SW 1271 (cell line): ENCODE measurements at regions not wholly inside any gene's neighbourhood (a gene's known extent, or its start where the extent isn't known, plus 50 kb on each side); places are given as distances from the start of the nearest gene placed in this dataset.

Experiments
- DNase-seq, 2 experiments: peaks; one replicate each; lab custom pipeline; 2025; lab: John Stamatoyannopoulos, UW

DNA sequence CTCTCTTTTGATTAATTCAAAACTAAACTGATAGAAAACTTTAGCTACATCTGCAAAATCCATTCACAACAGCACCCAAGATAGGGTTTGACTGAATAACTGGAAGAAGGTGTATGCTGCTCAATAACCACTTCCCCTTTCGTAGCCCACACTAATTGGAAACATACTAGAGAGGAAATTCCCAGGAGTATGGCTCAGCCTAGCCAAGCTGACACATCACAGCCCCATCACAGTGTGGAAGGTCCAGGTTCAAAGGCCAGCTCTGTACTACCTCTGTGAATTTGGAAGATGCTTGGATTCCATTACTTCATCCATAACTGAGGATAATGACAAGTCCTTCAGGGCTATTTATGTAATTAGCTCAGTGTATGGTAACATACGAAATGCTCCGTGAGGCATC is 185.4 kb downstream of the FBXO15 start:
- DNase-seq, result no peak

DNA sequence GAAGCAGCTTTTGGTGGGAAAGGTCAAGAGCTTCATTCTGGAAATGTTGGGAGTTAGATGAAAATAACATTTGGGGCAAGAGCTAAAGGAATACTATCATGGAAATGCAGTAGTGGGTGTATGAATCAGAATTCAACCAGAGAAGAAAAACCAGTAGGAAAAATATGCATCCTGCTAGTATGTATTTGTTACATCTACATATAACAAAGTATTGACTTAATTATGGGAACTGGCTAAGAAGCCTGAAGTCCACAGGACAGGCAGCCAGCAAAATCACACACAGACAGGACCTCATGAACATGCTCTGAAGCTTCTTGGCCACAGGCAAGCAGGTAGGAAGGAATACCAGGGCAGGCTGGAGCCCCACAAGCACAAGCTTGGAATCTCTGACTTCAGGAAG is 185.8 kb downstream of the FBXO15 start:
- no peak for DNase-seq

DNA sequence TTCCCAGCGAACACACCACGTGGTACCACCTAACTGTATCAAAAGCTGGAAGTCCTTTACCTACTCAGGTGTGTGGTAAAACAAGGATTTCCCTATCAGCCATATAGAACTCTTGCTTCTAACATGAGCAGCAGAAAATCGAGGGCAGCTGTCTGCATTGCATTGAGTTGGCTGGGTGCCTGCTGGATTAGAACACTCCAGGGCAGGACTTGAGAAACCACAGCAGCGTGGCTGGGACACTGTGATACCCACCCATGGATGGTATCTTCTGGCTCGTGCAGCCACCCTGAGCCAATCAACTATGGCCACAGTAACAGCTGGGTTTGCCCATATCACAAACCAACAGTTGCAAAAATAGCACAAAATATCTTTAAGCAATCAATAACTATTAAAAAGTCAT is 188.3 kb downstream of the FBXO15 start:
- DNase-seq, result no peak

DNA sequence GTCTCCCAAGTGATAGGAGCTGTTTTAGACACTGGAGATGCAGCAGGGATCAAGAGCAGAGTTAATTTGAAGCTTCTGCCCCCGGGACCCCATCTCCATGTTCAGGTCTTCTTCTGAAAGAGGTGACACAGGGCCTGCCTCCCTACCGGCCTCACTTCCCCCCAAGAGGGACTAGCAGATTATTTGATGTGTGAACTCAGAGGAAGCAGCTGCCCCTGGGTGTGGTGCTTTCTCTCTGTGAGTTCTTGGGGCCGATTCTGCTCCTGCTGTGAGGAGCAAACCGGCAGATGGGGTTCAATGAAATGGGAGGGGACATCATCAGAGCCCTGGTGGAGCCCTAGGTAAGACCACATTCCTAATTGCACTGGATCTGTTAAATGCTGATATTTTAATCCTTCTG is 193.4 kb downstream of the FBXO15 start:
- no peak for DNase-seq

DNA sequence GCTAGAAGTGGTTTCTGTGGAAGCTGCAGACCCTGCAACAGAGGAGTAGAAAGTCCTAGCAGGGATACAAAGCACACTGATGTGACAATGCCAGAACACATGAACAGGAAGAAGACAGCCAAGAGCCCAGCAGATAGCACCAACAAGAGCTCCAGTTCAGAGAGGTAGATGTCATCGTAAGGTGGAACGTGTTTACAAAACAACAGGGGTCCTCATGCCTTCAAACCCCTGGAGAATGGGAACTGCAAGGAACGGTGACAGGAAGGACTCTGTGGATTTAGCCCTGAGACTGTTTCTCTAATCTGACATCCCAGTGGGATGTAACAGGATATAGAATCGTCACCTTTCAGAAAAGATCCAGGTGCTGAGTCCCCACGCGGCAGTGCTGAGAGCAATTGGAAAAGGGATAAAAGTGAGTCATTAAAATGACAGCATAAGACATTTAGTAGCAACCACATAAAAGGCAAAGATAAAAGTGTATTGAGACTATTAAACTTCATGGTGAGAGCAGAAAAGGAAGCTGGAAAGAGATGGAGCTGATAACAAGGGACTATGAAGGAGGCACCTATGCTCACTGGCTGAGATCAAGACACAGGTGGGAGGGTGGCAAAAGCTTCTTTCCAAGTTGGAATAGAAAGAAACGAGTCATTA is 195.2 kb downstream of the FBXO15 start:
- DNase-seq, result no peak

DNA sequence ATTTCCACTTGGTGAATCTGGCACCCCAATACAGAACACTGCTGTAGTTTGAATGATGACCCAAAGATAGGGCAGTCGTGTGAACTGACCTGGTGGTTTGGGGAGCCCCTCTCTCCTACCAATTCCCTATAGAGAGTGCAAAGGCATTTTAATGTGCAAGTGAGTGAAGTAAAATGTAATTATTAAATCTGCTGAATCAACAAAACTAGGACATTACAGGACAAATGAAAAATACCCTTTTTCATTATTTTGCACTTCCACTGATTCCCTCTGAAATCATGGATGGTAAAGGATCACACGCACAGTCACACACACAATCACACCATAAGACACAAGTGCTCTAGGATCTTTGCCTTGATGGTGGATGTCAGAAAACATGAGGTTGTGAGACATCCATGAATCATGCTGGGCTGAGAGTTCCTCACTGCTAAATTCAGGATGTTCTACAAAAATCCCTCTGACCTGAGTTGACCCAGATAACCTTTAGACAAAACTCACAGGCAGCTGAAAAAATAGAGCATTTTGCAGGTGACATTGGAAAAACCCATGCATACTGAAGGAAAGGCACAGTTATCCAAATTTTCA is 197.4 kb downstream of the FBXO15 start:
- DNase-seq, result no peak

DNA sequence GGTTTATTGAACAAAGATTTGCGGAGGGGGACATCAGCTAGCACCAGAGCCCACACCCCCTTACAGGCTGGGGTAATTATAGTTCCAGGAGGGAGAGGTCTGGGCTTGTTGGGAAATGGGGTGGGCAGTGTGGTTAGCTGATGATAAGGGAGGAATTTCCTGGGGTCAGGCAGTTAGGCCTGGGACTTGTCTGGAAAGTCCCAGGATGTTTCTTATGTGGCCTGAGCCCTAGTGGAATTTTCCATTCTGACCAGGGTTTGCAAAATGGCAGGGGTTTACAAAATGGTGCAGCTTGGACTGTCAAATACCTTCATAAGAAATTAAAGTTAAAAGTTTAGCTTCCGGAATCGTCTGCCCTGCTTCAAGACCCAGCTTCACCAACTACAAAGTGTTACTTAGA is 199.1 kb downstream of the FBXO15 start:
- peak in 1 of 2 experiments; percentile 14 for DNase-seq

DNA sequence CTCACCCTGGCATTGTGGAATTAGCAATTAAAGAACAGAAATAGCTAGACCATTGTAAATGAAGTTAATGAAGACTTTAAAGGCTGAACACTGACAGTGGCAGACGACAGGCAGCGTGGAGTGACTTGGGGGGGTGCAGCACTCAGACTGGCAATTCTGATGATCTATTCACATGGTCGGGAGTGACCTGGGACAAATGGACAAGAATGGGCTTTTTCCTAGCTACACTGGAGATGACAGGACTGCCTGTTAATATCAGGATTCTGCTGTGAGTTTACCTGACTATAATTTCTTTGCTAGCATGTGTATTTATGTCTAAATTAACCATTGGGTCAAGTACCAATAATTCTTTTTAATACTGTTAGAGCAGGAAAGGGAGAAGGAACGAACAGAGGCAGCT is 199.6 kb downstream of the FBXO15 start:
- no peak for DNase-seq

DNA sequence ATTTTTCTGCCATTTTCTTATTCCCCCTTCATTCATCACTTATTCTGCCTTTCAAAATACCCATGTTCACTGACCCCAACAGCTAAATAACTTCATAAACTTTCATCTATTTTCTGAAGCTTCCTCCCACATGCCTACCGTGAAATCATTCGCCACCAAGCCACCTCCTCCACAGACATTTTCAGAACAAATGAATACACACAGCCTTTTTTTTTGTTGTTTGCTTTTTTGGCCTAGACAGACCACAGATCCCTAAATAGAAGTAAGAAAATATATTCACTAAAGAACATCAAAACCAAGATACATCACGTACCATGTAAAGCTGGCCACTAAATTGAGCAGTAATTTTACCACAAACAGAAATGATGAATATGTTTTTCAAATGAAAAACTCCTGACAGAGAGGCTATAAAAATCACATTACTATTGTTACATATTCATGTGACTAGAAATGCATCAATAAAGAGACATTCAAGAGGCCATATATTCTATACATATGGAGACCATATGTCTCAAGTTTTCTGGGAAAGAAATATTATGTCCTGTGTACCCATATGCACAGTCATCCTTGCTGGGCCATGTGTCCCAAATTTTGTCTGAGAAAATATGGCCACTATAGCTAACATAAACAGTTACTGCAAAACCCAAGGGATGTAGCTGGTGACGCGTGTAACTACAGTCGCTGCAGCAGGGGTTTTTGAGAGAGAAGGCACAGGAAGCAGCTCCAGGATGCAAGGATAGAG is 200.3 kb downstream of the FBXO15 start:
- DNase-seq, result no peak

DNA sequence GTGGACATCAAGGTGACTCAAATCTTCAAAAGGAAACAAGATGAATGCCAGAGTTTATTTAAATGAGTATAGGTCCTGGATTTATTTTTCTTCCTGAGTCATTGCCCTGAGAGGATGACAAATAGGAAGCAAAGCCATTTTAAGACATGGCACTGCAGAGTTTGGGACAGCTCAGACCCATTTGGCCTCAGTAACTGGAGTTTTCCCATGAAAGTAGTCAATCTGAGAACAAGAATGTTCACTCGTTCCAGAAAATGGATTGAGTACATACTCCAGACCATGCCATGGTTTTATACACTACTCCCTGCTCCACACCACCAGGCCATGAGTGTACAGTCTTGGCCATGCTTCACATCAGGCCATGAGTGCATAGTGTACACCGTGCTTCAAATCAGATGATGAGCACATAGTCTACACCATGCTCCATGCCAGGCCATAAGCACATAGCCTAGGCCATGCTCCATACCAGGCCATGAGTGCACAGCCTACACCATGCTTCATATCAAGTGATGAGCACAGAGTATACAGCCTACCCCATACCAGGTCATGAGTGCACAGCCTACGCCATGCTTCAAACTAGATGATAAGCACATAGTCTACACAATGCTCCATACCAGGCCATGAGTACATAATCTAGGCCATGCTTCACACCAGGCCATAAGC is 202.4 kb downstream of the FBXO15 start:
- DNase-seq, result no peak

DNA sequence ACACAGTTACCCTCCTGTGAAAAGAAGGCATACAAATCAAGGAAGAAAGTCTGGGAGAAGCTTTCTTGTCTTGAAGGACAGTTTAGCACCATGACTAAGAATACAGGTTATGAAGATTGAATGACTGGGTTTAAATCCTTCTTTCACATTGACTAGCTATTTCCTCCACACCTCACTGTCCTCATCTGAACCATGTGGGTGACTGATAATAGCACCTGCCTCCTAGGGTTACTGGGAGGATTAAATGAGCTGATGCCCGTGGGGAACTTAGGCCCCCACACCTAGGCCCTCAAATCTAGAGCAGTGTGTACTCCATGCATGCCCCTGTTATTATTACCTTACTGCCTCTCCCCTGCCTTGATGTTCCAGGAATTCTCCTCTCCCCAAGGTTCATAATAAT is 202.9 kb downstream of the FBXO15 start:
- DNase-seq, result no peak

DNA sequence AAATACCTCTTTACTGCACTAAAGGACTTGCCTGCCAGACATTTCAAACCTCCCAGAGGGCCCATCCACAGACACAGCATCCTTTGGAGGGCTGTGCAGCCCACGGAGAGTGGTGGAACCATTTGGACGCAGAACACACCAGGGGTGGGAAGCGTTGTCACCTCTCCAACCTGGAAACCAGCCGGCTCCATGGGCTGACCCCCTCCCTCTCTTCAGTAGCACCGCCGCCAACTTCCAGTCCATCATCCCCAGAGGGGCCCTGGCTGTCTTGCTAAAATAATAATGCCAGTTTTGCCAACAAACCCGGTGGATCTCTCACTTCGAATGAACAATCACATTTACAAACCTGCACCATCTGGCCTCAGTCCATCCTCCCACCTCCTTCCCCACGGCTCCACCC is 203.9 kb downstream of the FBXO15 start:
- DNase-seq, result no peak

DNA sequence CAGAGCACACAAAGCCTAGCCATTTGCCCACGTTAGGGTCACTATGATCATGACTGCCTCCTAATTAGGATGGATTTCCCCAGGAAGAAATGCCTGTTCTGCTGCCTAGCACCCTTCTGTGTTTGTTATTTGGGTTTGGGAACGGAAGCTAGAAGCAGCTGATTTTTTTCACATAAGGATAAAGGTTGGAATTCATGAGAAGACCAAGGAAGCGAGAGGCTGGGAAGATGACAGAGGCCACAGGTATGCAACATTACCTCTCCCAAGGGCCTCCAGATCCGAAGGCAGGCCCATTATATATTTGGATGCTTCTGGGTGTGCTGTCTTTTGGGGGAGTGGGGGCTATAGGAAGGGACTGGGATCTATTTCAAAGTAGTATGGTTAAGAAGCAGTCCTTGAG is 204.7 kb downstream of the FBXO15 start:
- no peak for DNase-seq

DNA sequence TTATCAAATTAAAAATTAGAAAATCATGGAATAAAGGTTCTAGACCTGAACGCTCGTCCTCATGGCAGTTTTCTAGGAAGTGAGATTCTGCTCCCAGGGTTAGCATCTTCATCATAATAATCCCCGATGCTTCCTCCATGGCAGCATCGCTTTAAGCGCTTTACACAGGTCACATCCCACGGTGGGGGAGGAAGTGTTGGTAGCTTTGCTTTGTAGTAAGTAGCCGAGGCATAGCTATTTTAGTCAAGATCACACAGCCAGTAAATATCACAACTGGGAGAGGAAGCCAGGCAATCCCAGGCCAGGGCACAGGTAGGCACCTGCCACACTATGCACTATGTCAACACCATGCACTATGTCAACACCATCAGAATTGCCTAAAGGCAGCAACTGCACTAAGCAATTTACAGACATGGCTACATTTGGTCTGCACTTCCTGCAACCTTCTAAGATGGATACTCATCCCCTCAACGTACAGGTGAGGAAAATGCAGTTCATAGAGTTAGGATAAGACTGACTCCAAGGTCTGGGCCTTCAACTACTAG is 205.5 kb downstream of the FBXO15 start:
- DNase-seq, result no peak

DNA sequence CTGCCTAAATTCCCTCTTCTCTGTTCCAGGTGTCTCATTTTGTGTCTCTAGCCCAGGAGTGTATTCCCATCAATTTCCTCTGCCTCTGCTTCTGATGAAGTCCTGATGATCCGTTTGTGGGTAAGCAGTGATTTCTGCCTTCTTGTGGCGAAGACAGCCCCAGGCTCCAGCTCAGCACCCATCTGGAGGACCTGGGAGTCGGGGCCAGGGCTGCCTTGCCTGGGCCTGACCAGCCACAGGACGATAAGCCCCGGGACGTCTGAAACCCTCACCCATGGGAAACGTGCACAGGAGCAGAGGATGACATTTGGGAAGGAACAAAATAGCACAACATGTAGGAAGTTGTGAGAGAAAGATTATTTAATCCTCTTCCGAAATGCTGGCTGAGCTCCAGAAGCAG is 206.9 kb downstream of the FBXO15 start:
- no peak for DNase-seq

DNA sequence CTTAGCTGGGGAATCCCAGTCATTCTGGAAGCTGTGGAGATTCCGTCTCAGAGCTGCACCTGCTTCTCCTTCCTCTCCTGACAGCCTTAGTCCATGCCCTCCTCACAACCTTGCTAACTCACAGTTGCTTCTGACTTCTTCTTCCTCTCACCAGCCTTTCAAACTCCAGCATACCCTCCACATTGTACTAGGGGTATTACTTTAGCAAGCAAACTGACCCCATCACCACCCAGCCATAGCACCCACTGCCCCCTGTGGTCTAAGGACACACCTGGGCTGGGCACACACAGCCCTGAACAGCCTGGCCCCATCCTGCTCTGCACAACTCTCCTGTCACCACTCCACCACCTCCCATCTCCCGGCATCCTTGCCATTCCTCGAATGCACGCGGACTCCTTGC is 208.2 kb downstream of the FBXO15 start:
- DNase-seq, result no peak

DNA sequence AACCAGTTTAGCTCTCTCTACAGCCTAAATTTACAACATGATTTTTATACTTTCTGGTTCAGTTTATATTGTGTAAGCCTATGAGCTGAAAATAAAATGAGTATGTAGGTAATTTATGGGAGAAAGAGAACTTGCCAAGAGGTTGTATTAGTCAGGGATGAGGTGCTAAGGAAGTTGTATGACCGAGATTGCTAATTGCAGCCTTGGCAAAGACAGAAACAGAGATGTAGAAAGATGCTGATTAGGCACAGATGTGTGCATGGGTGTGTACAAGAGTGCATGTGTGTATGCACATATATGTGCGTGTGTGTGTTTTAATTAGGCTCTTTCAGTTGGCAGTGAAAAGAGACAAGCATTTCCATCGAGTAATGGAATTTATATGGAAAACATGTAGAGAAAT is 213.9 kb downstream of the FBXO15 start:
- DNase-seq, result no peak

DNA sequence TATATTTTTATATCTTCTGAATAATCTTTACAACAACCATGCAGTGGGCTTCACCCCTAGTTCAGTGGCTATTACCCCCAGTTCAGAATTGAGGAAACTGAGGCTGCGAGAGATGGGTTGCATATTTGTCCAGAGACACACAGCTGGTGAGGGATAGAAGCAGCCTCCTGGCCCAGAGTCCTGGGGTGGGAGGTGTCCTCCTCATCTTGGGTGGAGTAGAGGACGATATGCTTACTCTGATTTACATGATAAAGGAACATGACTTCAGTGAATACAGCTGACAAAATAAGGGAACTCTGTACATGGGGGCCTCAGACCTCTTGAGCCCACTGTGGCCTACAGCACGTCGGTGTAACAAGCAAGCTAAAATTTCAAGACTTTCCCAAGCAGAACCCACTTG is 214.7 kb downstream of the FBXO15 start:
- no peak for DNase-seq

DNA sequence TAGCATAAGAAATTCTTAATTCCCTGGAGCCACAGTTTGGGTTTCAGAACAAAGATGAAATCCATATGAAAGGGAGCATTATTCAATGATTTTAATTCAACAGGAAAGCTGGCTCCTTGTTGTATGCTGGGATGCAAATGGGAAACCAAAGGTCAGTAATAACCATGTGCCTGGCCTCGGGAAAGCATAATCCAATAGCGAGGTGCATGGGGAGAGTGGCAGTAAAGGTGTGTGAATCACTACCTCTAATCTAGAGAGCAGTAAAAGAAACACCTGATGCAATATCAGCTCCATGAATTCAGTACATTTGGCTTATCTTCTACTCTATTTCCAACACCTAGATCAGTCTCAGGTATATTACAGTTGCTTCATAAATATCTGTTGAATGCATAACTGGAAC is 220.1 kb downstream of the FBXO15 start:
- DNase-seq, result no peak

DNA sequence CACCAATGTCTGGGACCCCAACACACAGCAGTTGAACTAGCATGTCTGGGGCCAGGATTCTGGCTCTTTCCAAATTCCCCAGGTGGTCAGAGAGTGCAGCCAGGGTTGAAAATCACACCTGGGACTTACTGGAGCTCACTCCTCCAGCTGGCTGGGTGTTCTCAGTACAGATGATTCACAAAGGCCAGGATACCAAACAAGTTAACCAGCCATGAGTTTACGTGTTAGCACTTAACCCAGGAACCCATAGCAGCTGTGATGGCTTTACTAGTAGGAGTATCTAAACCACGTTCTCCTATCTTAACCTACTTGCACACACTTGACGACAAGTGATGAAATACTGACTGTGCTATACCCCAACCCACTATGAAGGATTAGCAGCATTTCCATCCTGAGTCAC is 222.8 kb downstream of the FBXO15 start:
- DNase-seq, result no peak

DNA sequence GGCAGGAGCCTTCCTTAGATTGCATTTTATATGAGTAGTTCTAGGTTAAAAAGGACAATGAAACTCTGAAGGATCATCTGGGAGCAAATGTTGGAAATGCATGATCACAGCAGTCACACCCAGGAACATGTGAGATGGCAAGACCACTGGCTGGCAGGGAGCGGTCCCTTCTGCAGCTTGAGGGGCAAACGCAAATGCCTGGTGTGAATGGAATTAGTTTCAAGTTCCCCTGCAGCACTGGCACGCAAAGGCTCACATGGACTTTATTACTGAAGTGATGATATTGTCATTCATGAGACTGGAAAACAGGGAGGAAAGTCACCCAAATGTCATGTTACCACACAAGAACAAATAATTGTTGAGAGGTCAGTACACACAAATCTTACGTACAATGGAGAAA is 223.3 kb downstream of the FBXO15 start:
- no peak for DNase-seq

DNA sequence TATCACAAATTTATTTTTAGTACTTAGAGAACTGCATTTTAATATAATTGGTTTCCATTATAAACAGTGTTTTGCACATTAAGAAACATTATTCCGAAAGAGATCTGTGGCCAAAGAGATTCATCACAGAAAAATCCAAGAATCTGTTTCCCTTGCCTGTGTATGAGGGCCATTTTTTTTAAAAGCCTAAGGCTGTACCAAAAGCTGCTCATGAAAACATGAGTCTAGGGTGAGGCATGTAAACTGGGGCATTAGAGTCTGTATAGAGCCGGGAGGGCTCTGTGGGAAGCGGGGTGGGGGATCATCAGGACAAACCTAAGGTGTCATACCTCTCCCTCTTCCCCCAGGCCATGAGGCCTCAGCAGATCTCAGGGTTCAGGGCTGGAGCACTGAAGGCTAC is 223.8 kb downstream of the FBXO15 start:
- DNase-seq, result no peak

DNA sequence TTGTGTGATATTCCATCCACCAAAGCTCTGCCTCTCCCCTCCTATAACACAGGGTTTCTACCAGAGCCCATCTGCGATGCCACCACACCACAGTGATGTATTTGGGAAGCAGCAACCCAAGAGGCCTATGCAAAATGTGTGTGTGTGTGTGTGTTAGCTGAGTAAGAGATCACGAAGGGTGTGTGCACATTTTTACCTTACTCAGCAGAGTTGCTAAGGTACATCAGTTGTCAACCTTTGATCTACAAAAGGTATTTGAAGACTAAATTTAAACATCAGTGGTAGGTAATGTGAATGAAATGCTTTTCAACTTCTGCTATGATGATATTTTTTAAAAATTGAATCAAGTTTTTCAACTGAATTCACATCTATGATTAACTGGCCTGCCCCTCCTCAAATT is 227.6 kb downstream of the FBXO15 start:
- no peak for DNase-seq
